Astrocyte (in vitro differentiated cells and primary cell): ENCODE measurements at regions not wholly inside any gene's neighbourhood (a gene's known extent, or its start where the extent isn't known, plus 50 kb on each side); places are given as distances from the start of the nearest gene placed in this dataset.

Source experiments
- DNase-seq: peaks from one replicate; pipeline ENCODE4 v3.0.0-alpha.2; 2010; ENCODE audit warnings: low read depth
- FAIRE-seq: peaks from 2 replicates; lab custom pipeline; 2011; peaks lifted over from hg19 to GRCh38; lab: Jason Lieb, UNC
- H2AFZ ChIP-seq: 2 replicates; pipeline ENCODE4 v1.6.0; 2012; ENCODE audit warnings: low read depth, low read length, inconsistent platforms
- H3K27ac ChIP-seq: 2 replicates; pipeline ENCODE4 v1.5.1; 2011; ENCODE audit warnings: low read depth, low read length, inconsistent platforms
- H3K27me3 ChIP-seq: 2 replicates; pipeline ENCODE4 v1.6.0; 2011; ENCODE audit warnings: low read length, inconsistent platforms; ENCODE audit not compliant: insufficient read depth
- H3K36me3 ChIP-seq: 2 replicates; pipeline ENCODE4 v1.5.1; 2011; ENCODE audit warnings: low read length, inconsistent platforms; ENCODE audit not compliant: insufficient read depth
- H3K4me1 ChIP-seq: 2 replicates; pipeline ENCODE4 v1.5.1; 2011; ENCODE audit warnings: low read length, inconsistent platforms; ENCODE audit not compliant: insufficient read depth
- H3K4me2 ChIP-seq: 2 replicates; pipeline ENCODE4 v1.6.0; 2012; ENCODE audit warnings: low read length, inconsistent platforms
- H3K4me3 ChIP-seq: 2 replicates; pipeline ENCODE4 v1.5.1; 2011; ENCODE audit warnings: low read depth, mild to moderate bottlenecking, low read length, inconsistent platforms; ENCODE audit not compliant: insufficient read depth
- H3K79me2 ChIP-seq: 2 replicates; pipeline ENCODE4 v1.6.0; 2012; ENCODE audit warnings: mild to moderate bottlenecking, low read length, inconsistent platforms; ENCODE audit not compliant: insufficient read depth
- H3K9ac ChIP-seq: 2 replicates; pipeline ENCODE4 v1.6.0; 2012; ENCODE audit warnings: mild to moderate bottlenecking, low read length, inconsistent platforms
- H3K9me3 ChIP-seq: 2 replicates; pipeline ENCODE4 v1.5.1; 2012; ENCODE audit warnings: low read depth, mild to moderate bottlenecking, low read length, inconsistent platforms; ENCODE audit not compliant: insufficient read depth
- H4K20me1 ChIP-seq: 2 replicates; pipeline ENCODE4 v1.6.0; 2012; ENCODE audit warnings: low read length, inconsistent platforms; ENCODE audit not compliant: insufficient read depth
- H3K27ac Mint-ChIP-seq: one replicate; pipeline ENCODE4 v1.8.0; 2021; ENCODE audit warnings: mild to moderate bottlenecking, mixed read lengths; ENCODE audit not compliant: unreplicated experiment
- H3K27me3 Mint-ChIP-seq: one replicate; pipeline ENCODE4 v1.8.0; 2021; ENCODE audit warnings: low read depth, mixed read lengths; ENCODE audit not compliant: unreplicated experiment
- H3K36me3 Mint-ChIP-seq: one replicate; pipeline ENCODE4 v1.8.0; 2021; ENCODE audit warnings: low read depth, mixed read lengths; ENCODE audit not compliant: unreplicated experiment
- H3K4me1 Mint-ChIP-seq: one replicate; pipeline ENCODE4 v1.8.0; 2021; ENCODE audit warnings: low read depth, mixed read lengths; ENCODE audit not compliant: unreplicated experiment
- H3K4me3 Mint-ChIP-seq: one replicate; pipeline ENCODE4 v1.8.0; 2021; ENCODE audit warnings: mild to moderate bottlenecking, moderate library complexity, mixed read lengths; ENCODE audit not compliant: unreplicated experiment
- H3K9me3 Mint-ChIP-seq: one replicate; pipeline ENCODE4 v1.8.0; 2021; ENCODE audit warnings: mild to moderate bottlenecking, mixed read lengths; ENCODE audit not compliant: unreplicated experiment
- CTCF ChIP-seq: IDR thresholded peaks from 2 replicates; pipeline ENCODE4 v1.5.1; 2011; ENCODE audit warnings: low read depth, mild to moderate bottlenecking, inconsistent platforms, low read length, moderate library complexity; ENCODE audit not compliant: insufficient read depth
- EZH2 ChIP-seq: IDR thresholded peaks from 2 replicates; pipeline ENCODE4 v1.6.1; 2012; ENCODE audit warnings: mild to moderate bottlenecking, low read length, inconsistent platforms; ENCODE audit not compliant: insufficient read depth

- Histone ChIP-seq H3K36me3 (no peaks in the 10 kb centered on the region), H3K27me3 (peaks cover 16% of the 10 kb centered on the region), H4K20me1 (no peaks in the 10 kb centered on the region), H2AFZ (no peak overlapping the region), H3K4me3 (no peak overlapping the region), H3K4me2 (no peak overlapping the region), H3K9ac (no peak overlapping the region), H3K79me2 (no peaks in the 10 kb centered on the region), H3K9me3 (no peaks in the 10 kb centered on the region), H3K27ac (no peak overlapping the region), H3K4me1 (peaks cover 9% of the 10 kb centered on the region)
- no peaks in the 10 kb centered on the region for H3K36me3 Mint-ChIP-seq
- H3K27me3 Mint-ChIP-seq = peaks cover 7% of the 10 kb centered on the region
- no peak overlapping the region for H3K27ac Mint-ChIP-seq
- TF ChIP-seq CTCF (no peak), EZH2 (no peak)
- H3K4me1 Mint-ChIP-seq = peaks cover 34% of the 10 kb centered on the region
- DNase-seq (no peak), FAIRE-seq (no peak)
- H3K4me3 Mint-ChIP-seq = no peak overlapping the region
- no peaks in the 10 kb centered on the region for H3K9me3 Mint-ChIP-seq
Measured at GRCh38 chr12:94792693-94793092, 142.3 kb upstream of the TMCC3 start.

- Mint-ChIP-seq H3K27ac (no peak overlapping the region), H3K4me3 (no peak overlapping the region), H3K27me3 (peaks cover 7% of the 10 kb centered on the region), H3K9me3 (no peaks in the 10 kb centered on the region), H3K36me3 (no peaks in the 10 kb centered on the region), H3K4me1 (peaks cover 34% of the 10 kb centered on the region)
- H3K9ac ChIP-seq = no peak overlapping the region
- H3K36me3 ChIP-seq = no peaks in the 10 kb centered on the region
- H2AFZ ChIP-seq = no peak overlapping the region
- DNase-seq (no peak), FAIRE-seq (no peak)
- no peaks in the 10 kb centered on the region for H3K9me3 ChIP-seq
- no peak overlapping the region for H3K4me2 ChIP-seq
- no peaks in the 10 kb centered on the region for H3K79me2 ChIP-seq
- peaks cover 23% of the 10 kb centered on the region for H3K27me3 ChIP-seq
- H4K20me1 ChIP-seq = no peaks in the 10 kb centered on the region
- no peak overlapping the region for H3K4me3 ChIP-seq
- peaks cover 9% of the 10 kb centered on the region for H3K4me1 ChIP-seq
- no peak overlapping the region for H3K27ac ChIP-seq
- TF ChIP-seq CTCF (no peak), EZH2 (no peak)
Measured at GRCh38 chr12:94791933-94792332, 141.6 kb upstream of the TMCC3 start.

- no peak overlapping the region for H3K4me3 ChIP-seq
- H3K9ac ChIP-seq = no peak overlapping the region
- H3K9me3 ChIP-seq = no peaks in the 10 kb centered on the region
- no peak for FAIRE-seq
- H3K27ac ChIP-seq = no peak overlapping the region
- Mint-ChIP-seq H3K9me3 (no peaks in the 10 kb centered on the region), H3K4me3 (no peak overlapping the region), H3K27me3 (peaks cover 7% of the 10 kb centered on the region), H3K27ac (no peak overlapping the region), H3K4me1 (peaks cover 28% of the 10 kb centered on the region), H3K36me3 (no peaks in the 10 kb centered on the region)
- TF ChIP-seq EZH2 (no peak), CTCF (no peak)
- H2AFZ ChIP-seq = no peak overlapping the region
- H3K36me3 ChIP-seq = no peaks in the 10 kb centered on the region
- no peaks in the 10 kb centered on the region for H4K20me1 ChIP-seq
- H3K4me1 ChIP-seq = peaks cover 9% of the 10 kb centered on the region
- no peak overlapping the region for H3K4me2 ChIP-seq
- DNase-seq = no peak
- H3K79me2 ChIP-seq = no peaks in the 10 kb centered on the region
- H3K27me3 ChIP-seq = peaks cover 29% of the 10 kb centered on the region
Measured at GRCh38 chr12:94790825-94791224, 140.5 kb upstream of the TMCC3 start.
